GM12873 (cell line): ENCODE measurements at regions not wholly inside any gene's neighbourhood (a gene's known extent, or its start where the extent isn't known, plus 50 kb on each side); places are given as distances from the start of the nearest gene placed in this dataset.

Experiments used
- TF ChIP-seq, protein P1 (sequence below): IDR thresholded peaks from 2 replicates; pipeline ENCODE4 v1.5.1; 2012; ENCODE audit warnings: low read depth, mild to moderate bottlenecking, moderate library complexity, low read length, control low read depth; ENCODE audit not compliant: insufficient read depth; ENCODE audit errors: missing control alignments

DNA sequence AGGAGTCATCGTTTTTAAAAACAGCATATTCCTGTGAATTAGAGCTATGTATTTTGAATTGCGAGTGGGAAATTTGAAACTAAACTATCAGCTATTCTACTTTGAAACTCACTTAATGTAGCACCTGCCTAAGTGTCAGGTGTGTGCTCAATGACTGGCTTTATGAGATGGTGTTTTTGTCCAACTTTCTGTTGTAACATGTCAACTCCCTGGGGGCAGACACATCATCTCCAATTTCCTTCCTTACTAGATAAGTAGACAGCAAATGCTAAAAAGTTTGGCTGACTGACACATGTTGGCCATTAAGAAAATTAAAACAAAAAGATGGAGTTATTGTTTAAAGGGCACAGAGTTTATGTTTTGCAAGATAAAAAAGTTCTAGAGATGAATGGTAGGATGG, 226.9 kb downstream of the TFAP2B start:
- TF ChIP-seq, protein P1, sequence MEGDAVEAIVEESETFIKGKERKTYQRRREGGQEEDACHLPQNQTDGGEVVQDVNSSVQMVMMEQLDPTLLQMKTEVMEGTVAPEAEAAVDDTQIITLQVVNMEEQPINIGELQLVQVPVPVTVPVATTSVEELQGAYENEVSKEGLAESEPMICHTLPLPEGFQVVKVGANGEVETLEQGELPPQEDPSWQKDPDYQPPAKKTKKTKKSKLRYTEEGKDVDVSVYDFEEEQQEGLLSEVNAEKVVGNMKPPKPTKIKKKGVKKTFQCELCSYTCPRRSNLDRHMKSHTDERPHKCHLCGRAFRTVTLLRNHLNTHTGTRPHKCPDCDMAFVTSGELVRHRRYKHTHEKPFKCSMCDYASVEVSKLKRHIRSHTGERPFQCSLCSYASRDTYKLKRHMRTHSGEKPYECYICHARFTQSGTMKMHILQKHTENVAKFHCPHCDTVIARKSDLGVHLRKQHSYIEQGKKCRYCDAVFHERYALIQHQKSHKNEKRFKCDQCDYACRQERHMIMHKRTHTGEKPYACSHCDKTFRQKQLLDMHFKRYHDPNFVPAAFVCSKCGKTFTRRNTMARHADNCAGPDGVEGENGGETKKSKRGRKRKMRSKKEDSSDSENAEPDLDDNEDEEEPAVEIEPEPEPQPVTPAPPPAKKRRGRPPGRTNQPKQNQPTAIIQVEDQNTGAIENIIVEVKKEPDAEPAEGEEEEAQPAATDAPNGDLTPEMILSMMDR = no peak

DNA sequence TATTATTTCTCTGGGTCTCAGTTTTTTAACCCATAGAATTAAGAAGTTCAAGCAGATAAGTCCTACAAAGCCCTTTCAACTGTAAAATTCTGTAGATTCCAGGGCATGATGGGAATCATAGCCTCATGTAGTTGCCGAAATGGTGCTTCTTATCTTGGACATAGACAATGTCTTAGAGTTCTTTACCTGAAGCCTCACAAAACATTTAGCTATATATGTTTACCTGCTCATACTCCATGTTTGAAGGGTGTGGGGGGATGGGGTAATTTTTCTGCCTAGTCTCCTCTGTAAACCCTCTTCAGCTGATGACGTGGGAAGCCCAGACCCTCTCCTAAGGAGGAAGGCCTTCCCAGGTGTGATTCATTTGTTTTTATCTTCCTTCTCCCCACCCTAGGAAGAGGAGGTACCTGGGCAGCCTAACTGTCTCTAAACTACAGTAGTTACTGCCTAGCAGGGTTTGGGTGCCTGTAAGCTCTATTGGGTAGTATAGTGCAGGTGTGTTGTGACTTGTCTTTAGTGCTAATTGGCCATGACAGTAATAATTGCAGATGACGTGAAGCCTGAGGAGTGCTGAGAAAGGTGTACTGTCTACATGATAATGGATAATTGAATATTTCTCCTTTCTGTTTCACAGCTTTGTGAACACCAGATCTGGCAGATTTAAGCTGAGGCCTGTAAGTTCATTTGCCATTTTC, 230.8 kb downstream of the TFAP2B start:
- TF ChIP-seq, protein P1 = no peak

DNA sequence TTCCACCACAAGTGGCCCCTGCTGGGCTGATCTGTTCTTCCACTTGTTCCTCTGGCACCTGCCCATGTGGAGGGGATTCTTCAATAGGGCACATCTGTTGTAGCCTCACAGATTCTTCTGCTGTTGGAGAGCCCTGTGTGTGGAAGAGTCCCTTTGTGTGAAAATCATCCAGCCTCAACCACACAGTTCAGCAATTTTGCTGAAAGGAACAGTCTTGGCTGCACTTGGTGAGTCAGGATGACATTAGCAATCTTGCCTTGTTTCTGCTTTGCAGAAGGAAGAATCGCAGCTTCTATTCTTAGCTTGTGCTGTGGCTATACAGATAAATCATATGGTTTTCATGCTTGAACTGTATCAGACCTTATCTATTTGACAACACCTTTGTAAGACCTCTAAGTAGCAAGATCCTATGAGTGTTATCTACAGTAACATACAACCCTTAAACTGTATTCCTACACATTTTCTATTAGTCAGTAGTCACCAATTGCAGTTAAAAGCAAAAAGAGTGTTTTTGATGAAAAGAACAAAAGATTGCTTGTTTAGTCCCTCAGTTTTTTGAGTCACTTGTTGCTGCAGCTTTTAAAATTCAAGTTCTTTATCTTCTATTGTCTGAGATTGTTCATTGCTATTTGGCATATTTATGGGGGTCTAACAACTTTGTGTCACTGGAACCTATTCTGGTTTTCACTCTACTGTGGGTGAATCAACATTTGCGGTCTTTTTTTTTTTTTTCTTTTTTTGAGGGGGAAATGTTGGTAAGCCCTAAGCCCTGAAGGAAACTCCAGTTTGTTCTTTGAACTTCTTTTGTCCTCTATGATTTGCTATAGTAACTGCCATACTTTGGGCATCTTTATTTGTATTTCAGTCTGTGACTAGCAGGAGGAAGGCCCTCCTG, 231.6 kb downstream of the TFAP2B start:
- TF ChIP-seq, protein P1 = no peak

DNA sequence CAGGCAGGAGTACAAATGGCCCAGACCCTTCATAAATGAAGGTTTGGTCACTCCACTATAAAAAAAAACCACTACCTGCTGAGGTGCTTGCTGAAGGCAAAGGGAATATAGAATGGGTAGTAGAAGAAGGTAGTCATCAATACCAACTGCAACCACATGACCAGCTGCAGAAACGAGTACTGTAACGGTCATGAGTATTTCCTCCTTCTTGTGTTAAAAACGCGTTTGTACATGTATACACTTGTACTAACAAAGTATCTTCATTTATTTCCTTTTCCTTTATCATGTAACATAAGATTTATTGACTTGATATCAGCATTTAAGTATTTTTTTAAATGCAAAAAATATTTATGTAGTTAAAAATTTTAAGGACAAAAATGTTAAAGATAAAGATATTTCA, 238.6 kb downstream of the TFAP2B start:
- TF ChIP-seq, protein P1 = no peak

DNA sequence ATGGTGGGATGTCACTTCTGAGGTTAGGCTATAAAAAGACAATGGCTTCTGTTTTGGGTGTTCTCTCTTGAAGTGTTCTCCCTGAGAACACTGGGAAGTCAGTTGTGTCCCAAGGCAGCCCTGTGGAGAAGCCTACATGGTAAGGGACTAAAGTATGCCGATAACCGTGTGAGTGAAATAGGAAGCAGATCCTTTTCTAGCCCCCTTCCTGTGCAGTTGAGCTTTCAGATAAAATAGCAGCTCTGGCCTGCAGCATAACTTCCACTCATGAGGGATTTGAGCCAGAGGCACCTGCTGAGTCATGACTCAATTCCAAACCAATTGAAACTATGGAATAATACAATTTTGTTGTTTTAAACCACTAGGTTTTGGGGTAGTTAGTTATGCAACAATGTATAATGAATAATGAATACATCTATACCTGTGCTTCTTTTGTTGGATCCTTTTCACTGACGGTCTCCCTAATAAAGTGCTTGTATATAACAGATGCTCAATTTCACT, 241.6 kb downstream of the TFAP2B start:
- TF ChIP-seq, protein P1 = no peak

DNA sequence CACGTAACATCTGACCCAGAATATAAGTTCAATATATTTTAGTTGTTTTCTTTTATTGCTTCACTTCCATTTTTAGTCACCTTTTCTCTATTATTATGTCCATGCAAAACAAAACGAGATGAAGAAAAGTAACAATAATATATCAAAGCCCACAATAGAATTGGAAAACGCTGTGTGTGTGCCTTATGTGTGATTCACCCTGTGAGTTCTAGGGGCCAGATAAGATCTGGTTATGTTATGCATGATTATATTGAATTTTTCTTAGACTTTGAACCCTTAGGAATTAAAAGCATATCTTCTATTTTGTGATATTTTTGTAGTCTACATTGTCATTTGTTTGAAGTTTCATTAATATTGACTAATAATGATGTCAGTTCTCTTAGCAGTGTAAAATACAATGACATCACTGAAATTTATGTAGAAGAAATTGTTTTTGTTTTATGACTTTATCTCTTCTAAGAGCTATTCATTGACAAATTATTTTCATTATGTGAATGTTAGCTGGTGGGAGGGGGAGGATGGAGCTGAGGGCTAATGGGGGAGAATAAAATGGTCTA, 243.6 kb downstream of the TFAP2B start:
- TF ChIP-seq, protein P1 = no peak
